ENCODE measurements at regions not wholly inside any gene's neighbourhood (a gene's known extent, or its start where the extent isn't known, plus 50 kb on each side); places are given as distances from the start of the nearest gene placed in this dataset.

DNA sequence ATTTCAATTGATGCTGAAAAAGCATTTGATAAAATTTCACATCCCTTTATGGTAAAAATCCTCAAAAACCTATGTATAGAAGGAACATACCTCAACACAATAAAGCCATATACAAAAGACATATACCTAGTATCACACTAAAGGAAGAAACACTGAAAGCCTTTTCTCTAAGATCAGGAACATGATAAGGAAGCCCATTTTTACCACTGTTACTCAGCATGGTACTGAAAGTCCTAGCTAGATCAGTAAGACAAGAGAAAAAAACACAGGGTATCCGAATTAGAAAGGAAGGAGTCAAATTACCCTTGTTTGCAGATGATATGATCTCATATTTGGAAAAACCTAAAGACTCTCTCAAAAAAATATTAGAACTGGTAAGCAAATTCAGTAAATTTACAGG lies 350.2 kb upstream of the PDE4D start:
- TF ChIP-seq, protein P1, sequence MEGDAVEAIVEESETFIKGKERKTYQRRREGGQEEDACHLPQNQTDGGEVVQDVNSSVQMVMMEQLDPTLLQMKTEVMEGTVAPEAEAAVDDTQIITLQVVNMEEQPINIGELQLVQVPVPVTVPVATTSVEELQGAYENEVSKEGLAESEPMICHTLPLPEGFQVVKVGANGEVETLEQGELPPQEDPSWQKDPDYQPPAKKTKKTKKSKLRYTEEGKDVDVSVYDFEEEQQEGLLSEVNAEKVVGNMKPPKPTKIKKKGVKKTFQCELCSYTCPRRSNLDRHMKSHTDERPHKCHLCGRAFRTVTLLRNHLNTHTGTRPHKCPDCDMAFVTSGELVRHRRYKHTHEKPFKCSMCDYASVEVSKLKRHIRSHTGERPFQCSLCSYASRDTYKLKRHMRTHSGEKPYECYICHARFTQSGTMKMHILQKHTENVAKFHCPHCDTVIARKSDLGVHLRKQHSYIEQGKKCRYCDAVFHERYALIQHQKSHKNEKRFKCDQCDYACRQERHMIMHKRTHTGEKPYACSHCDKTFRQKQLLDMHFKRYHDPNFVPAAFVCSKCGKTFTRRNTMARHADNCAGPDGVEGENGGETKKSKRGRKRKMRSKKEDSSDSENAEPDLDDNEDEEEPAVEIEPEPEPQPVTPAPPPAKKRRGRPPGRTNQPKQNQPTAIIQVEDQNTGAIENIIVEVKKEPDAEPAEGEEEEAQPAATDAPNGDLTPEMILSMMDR (conservative IDR thresholded peaks at IDR 0.05): no peak
- no peak for TF ChIP-seq ZFX (IDR thresholded peaks at IDR 0.05)
- H3K27ac ChIP-seq: no peak overlapping the region

DNA sequence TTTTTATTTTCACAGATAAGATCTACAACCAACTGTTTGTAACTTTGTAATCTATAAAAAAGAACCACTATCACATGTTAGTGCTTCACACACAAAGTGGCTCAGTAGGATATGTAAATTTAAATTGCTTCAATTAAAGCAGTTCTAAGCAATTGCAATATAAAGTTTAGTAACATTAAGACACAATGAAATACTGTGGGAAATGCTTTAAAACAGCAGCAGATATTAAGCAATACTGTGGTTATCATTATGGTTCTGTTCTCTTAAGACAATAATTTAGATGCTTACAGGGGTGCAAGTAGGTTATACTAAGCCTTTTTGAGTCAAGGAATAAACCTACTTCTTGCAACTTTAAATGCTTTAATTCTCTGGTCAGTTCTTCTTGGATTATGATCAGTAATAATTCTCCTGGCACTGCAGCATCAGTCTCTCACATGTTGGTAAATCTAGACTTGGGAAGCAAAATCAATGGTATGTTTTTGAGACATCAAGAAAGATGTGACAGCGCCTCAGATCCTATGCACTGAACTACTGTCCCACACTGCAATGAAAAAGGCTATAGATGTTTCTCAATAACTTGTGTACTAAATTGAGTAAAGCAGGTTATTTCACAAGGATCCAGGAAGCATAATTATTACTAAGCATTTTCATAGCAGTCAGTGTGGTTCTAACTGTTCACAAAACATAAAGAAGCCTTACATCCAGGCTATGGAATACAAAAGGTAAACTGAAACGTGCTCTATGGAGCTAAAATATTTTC lies 338.7 kb upstream of the PDE4D start:
- H3K27ac ChIP-seq: no peak overlapping the region
- TF ChIP-seq ZFX (IDR thresholded peaks at IDR 0.05): no peak
- TF ChIP-seq, protein P1 (conservative IDR thresholded peaks at IDR 0.05): no peak

DNA sequence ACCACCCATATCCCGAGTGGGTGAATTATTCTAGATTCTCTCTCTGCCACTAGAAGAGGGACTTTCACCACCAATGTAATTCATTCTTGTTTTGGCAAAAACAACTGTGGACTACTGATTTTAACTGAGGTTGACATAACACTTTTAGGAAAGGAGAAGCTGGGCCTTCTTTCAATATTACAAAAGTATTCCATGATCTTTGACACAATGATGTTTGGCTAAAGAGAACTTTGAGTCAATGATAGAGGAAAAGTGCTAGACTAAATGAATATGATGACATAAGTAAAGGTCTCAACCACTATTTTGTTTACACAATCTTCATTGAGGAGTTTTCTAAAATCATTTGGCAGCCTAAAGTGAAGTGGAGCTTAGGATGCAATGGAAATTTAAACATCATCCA lies 336.9 kb upstream of the PDE4D start:
- TF ChIP-seq, protein P1 (conservative IDR thresholded peaks at IDR 0.05): no peak
- no peak for TF ChIP-seq ZFX (IDR thresholded peaks at IDR 0.05)
- H3K27ac ChIP-seq: no peak overlapping the region

DNA sequence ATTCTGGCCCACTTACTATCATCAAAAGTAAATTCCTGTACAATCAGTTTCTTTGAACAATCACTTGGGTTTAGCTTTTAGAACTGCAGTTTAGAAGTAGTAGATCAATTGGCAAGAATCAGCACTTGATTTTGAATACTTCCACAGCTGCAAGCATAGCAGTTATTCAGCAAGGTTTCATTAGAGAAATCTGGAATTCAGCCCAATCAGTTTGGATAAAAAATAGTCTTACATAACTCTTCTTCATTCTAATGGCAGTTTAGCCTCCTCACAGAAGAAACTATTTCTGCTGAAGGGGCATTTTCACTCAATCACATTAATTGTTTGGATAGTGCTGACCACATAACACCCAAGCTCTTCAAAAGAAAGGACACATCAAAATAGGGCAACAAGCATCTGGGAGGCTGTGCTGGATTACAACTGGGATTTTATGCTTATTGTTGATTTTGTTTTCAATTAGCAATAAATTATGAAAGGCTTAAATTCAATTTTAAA lies 336.2 kb upstream of the PDE4D start:
- TF ChIP-seq, protein P1 (conservative IDR thresholded peaks at IDR 0.05): no peak
- no peak for TF ChIP-seq ZFX (IDR thresholded peaks at IDR 0.05)
- no peak overlapping the region for H3K27ac ChIP-seq

DNA sequence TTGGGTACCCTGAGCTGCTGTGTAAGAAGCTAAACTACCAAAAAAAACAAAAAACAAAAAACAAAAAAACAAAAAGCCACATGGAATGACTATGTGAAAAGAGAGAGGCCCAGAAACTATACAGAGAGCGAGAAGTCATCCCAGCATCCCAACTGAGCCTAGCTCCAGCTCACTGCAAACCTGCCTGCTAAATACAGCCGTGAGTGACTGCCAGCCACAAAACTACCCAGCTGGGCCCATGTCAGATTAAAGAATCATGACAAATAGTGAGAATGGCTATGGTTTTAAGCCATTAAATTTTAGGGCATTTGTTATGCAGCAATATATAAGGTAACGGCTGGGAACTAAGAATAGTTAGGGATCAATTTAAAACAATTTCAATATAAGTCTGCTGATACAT lies 335.1 kb upstream of the PDE4D start:
- no peak overlapping the region for H3K27ac ChIP-seq
- TF ChIP-seq, protein P1 (conservative IDR thresholded peaks at IDR 0.05): no peak
- TF ChIP-seq ZFX (IDR thresholded peaks at IDR 0.05): no peak

DNA sequence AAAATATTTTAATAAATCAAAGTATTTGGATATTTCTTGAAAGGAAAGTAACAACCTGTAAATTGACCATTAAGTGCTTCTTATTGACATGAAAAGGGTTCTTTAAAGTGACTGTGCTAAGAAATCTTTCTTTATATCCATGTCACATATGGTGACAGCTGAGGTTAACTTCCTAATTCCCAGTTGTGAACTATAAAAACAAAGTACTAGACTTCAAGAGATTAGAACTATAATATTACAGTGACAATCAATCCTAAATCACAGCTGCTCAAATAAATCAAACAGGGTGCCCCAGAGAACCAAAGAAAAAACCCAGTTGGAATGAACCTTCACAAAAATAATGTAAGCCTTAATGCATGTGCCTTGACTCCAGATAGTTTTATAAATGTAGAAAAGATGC lies 332.6 kb upstream of the PDE4D start:
- no peak overlapping the region for H3K27ac ChIP-seq
- TF ChIP-seq, protein P1 (conservative IDR thresholded peaks at IDR 0.05): no peak
- no peak for TF ChIP-seq ZFX (IDR thresholded peaks at IDR 0.05)

DNA sequence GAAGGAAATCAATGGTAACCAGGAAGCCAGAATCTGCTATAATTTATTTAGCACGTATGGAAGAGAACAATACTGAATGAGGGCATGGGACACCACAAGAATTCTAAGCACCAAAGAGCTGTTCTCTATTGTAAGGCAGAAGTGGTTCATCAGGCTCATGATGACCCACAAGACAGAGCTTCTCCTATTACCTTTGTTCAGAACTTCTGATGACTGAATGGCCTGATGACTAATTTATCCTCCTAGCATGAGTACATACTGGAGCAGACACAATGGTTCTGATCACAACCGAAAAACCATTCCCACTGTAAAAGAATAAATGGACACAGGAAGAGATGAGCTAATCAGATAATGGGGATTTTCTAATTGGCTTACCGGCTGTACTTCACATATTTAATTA lies 329.8 kb upstream of the PDE4D start:
- no peak overlapping the region for H3K27ac ChIP-seq
- TF ChIP-seq, protein P1 (conservative IDR thresholded peaks at IDR 0.05): no peak
- TF ChIP-seq ZFX (IDR thresholded peaks at IDR 0.05): no peak

Data from C4-2B (cell line).